HG03135 (cell line): ENCODE measurements at regions not wholly inside any gene's neighbourhood (a gene's known extent, or its start where the extent isn't known, plus 50 kb on each side); places are given as distances from the start of the nearest gene placed in this dataset.
"Not testable (repeated sequence)": the region's sequence is repeated elsewhere in the genome, so short reads cannot be mapped to it uniquely, and the experiment has no call there.

Experiments
- ATAC-seq: cut with Tn5 transposase; IDR thresholded peaks from one replicate; pipeline ENCODE4 v1.9.1; 2021; ENCODE audit warnings: mild to moderate bottlenecking, moderate library complexity; ENCODE audit not compliant: unreplicated experiment

DNA sequence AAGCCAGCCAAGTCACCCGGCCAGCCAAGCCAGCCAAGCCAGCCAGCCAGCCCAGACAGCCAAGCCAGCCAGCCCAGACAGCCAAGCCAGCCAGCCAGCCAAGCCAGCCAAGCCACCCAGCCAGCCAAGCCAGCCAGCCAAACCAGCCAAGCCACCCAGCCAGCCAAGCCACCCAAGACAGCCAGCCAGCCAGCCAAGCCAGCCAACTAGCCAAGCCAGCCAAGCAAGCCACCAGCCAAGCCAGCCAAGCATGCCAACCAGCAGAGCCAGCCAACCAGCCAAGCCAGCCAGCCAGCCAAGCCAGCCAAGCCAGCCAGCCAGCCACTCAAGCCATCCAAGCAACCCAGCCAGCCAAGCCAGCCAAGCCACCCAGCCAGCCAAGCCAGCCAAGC is 323.1 kb upstream of the PLGLB2 start:
- not testable (repeated sequence) for ATAC-seq

DNA sequence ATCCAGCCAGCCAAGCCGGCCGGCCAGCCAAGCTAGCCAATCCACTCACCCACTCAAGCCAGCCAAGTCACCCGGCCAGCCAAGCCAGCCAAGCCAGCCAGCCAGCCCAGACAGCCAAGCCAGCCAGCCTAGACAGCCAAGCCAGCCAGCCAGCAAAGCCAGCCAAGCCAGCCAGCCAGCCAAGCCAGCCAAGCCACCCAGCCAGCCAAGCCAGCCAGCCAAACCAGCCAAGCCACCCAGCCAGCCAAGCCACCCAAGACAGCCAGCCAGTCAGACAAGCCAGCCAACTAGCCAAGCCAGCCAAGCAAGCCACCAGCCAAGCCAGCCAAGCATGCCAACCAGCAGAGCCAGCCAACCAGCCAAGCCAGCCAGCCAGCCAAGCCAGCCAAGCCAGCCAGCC is 322.7 kb upstream of the PLGLB2 start:
- not testable (repeated sequence) for ATAC-seq

DNA sequence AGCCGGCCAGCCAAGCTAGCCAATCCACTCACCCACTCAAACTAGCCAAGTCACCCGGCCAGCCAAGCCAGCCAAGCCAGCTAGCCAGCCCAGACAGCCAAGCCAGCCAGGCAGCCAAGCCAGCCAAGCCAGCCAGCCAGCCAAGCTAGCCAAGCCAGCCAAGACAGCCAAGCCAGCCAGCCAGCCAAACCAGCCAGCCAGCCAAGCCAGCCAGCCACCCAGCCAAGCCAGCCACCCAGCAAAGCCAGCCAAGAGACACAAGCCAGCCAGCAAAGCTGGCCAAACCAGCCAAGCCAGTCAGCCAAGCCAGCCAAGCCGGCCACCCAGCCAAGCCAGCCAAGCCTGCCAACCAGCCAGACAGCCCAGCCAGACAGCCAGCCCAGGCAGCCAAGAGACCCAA is 322.2 kb upstream of the PLGLB2 start:
- ATAC-seq, result not testable (repeated sequence)

DNA sequence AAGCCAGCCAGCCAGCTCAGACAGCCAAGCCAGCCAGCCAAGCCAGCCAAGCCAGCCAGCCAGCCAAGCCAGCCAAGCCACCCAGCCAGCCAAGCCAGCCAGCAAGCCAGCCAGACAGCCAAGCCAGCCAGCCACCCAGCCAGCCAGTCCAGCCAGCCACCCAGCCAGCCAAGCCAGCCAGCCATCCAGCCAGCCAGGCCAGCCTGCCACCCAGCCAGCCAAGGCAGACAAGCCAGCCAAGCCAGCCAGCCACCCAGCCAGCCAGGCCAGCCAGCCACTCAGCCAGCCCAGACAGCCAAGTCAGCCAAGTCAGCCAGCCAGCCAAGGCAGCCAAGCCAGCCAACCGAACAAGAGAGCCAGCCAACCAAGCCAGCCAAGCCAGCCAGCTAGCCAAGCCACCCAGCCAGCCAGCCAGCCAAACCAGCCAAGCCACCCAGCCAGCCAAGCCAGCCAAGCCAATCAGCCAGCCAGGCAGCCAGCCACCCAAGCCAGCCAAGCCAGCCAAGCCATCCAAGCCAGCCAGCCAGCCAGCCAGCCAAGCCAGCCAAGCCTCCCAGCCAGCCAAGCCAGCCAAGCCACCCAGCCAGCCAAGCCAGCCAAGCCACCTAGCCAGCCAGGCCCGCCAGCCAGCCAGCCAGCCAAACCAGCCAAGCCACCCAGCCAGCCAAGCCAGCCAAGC is 319.3 kb upstream of the PLGLB2 start:
- ATAC-seq, result not testable (repeated sequence)

DNA sequence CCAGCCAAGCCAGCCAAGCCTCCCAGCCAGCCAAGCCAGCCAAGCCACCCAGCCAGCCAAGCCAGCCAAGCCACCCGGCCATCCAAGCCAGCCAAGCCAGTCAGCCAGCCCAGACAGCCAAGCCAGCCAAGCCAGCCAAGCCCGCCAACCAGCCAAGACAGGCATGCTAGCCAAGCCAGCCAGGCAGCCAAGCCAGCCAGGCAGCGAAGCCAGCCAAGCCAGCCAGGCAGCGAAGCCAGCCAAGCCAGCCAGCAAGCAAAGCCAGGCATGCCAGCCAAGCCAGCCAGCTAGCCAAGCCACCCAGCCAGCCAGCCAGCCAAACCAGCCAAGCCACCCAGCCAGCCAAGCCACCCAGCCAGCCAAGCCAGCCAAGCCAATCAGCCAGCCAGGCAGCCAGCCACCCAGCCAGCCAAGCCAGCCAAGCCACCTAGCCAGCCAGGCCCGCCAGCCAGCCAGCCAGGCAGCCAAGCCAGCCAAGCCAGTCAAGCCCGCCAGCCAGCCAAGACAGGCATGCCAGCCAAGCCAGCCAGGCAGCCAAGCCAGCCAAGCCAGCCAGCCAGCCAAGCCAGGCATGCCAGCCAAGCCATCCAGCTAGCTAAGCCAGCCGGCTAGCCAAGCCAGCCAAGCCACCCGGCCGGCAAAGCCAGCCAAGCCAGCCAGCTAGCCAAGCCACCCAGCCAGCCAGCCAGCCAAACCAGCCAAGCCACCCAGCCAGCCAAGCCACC is 318.5 kb upstream of the PLGLB2 start:
- not testable (repeated sequence) for ATAC-seq

DNA sequence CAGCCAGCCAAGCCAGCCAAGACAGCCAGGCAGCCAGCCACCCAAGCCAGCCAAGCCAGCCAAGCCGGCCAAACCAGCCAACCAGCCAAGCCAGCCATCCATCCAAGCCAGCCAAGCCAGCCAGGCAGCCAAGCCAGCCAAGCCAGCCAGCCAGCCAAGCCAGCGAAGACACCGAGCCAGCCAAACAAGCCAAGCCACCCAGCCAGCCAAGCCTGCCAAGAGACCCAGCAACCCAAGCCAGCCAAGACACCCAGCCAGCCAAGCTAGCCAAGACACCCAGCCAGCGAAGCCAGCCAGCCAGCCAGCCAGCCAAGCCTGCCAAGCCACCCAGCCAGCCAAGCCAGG is 318.0 kb upstream of the PLGLB2 start:
- ATAC-seq, result not testable (repeated sequence)

DNA sequence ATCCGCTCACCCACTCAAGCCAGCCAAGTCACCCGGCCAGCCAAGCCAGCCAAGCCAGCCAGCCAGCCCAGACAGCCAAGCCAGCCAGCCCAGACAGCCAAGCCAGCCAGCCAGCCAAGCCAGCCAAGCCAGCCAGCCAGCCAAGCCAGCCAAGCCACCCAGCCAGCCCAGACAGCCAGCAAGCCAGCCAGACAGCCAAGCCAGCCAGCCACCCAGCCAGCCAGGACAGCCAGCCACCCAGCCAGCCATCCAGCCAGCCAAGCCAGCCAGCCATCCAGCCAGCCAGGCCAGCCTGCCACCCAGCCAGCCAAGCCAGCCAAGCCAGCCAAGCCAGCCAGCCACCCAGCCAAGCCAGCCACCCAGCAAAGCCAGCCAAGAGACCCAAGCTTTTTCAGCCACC is 316.8 kb upstream of the PLGLB2 start:
- ATAC-seq, result not testable (repeated sequence)

DNA sequence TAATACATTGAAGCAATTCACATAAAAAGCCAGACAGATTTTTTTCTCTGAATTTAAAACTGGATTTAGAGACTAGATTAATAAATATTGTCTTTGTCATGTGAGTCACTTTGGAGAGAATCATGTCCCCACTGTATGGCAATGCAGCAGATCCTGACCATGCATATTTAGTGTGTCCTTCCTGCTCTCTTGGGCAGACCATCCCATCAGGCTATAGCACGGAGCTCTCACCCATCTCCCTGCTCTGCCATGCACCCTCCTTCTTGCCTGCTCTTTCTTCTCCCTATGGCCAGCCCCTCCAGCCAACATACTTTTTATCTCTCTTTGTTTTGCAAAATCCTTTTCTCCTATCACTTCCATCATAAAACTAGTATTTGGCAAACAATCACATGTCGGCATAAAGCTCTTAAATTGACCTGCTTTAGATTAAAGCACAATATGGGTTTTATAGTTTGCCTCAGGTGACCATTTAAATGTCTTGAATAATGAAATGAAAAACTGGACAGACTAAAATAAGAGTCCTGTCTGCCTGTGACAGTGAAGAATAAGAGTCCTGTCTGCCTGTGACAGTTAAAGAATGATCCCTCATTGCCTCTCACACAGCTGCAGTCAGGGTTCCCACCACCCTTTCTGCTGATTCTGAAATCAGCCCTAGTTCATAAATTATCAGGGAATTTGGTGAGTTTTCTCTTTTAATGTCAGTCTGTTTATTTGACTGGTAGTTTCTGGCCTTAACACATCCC is 315.0 kb upstream of the PLGLB2 start:
- ATAC-seq, result not testable (repeated sequence)

DNA sequence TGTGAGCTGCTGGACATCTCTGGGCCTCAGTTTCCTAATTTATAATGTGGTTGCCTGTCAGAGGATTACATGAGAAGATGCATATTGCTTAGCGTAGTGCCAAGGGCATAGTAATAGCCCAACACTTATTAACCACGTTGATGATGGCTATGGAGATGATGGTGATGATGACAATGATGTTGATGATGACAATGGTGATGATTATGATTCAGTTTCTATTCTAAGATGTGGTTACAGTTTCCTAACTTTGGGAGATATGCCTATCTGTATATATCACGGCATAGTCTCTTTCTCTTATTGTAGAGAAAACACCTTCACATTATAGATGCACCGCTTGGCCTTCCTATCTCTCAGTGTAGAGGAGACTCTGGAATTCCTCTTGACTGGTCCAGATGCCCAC is 311.9 kb upstream of the PLGLB2 start:
- ATAC-seq, result not testable (repeated sequence)

DNA sequence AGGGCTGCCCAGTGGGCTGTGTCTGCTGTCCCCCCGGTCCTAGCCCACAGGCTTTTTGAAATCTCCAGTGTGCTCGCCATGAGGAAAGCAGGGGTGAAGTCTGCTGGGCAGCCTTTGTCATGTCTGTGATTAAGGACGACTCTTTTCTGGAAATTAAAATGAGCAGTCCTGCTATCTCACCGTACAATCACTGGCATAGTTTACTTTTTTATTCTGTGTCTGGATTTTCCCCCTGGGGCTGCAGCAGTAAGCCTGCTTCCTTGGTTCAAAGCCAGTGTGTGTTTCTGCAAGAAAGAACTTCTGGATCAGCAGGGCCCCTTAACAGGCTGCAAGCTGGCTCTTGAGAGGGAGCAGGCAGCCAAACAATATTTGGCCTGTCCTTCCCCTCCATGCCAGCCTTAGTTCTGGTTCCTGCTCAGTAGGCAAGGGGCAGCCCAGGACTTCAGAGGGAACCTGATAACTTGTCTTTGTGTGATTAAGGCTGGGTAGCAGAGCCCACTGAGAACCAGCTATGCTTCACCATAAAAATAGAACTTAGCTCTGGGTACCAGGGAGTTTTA is 310.1 kb upstream of the PLGLB2 start:
- ATAC-seq, result not testable (repeated sequence)

DNA sequence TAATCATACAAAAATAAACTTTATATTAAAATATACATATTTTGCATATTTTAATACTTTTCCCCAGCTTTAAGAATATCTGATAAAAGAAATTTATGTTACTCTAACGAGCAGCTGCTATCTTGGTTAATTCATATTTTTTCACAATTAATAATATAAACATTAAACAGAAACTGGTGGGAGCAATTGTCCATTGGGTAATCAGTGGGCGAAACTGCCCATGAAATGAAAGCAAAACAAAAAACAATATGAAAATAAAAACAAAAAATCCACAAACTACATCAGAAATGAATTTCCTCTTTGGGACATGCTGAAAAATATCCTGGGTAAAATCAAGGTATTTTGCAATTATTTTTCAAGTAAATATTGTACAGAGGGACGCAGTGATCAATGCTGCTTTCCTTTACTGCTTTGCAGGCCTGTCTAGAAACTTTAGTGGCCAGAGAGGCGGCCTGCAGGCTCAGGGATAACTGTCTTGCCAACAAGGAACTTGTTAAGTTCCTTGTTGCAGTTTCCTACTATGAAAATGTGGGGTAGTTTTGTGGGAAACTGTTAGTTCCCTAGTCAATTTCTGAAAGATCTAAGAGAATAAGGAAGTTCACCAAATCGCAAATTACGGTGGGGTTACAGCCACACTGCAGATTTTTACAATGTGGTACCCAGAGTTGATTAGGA is 309.0 kb upstream of the PLGLB2 start:
- ATAC-seq, result not testable (repeated sequence)

DNA sequence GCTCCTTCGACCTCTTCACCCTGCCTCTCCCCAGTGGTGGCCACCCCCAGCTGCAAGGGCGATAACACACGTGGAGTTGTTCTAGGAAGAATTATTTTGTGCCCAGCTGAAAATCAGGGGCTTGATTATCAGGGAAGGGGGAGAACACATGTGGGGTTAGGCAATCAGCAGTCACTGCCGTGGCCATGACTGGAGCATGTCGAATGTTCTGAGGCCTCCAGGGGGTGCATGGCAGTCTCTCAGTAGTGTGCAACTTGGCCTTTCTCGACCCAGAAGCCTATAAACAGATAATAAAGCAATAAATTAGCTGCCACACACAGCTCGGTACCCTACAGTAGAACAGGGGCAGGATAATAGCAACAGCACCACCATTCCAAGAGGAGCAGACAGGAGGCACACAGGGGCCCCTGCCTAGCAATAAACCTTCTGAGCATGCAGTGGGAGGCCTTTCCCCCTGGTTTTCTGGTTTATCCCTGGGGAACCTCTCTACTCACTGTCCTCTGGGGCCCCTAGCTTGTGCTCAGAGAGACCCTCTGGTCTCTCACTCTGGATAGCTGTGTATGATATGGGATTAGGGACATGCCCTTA is 308.2 kb upstream of the PLGLB2 start:
- not testable (repeated sequence) for ATAC-seq

DNA sequence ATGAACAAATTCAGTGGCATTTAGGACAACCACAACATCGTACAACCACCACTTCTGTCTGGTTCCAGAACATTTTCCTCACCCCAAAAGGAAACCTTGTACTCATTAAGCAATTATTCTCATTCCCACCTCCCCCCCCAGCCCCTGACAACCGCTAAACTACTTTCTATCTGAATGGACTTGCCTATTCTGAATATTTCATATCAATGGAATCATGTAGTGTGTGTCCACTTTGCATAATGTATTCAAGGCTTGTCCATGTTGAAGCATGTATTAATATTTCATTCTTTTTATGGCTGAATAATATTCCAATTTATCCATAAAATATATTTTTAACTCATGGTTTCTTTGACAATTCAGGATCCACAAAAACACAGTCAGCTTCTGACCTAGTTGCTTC is 307.2 kb upstream of the PLGLB2 start:
- not testable (repeated sequence) for ATAC-seq

DNA sequence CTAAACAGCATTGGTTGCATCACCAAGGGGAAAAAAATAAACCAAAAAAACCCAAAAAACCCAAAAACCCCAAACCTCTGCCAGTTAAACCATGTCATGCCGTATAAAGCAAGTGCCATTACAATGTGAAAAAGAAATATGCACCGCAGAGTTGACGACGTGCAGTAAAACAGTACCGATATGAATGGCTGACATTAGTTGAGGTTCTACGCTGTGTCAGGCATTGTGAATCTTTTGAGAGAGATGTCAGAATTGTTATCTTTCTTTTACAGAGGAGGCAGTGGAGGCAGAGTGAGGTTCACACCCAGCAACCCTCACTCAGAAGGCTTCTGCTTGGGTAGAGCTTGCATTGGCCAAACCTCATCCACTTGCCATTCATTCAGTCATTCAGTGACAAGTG is 306.5 kb upstream of the PLGLB2 start:
- ATAC-seq, result not testable (repeated sequence)

DNA sequence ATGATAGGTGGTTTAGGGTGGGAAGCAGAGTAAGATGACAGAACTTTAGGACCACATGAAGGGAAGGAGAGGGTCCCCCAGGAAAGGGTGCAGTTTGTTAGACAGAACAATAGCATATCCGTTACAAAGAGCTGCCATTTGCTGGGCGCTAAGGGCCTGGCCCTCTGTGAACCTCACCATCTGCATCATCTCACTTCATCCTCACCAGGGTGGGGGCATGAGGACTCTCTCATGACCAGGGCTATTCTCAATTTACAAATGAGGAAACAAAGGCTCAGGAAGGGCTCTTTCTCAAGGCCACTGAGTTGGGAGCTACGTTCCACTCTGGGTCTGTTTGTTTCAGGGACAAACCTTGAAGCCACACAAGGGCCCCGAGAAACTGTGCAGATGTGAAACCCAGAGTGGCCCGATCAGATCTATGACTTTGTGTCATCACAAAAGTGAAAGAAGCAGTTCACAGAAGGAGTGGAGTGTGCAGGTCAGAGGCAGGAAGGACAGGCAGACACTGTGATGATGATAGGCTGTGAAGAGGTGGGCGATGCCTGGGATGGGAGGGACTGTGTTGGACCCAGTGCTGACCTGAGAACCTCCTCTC is 304.8 kb upstream of the PLGLB2 start:
- ATAC-seq, result peak; percentile 98

DNA sequence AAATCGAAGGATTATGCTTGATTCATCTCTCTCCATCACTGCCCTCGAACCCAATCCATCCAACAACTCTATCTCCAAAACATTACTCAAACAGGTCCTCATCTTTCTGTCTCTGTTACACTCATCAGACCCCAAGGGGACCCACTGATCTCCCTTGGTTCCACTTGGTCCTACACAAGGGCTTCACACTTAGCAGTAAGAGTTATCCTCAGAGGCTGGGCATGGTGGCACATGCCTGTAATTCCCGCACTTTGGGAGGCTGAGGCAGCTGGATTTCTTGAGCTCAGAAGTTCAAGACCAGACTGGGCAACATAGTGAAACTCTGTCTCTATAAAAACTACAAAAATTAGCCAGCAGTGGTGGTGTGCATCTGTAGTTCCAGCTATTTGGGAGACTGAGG is 302.9 kb upstream of the PLGLB2 start:
- ATAC-seq, result not testable (repeated sequence)

DNA sequence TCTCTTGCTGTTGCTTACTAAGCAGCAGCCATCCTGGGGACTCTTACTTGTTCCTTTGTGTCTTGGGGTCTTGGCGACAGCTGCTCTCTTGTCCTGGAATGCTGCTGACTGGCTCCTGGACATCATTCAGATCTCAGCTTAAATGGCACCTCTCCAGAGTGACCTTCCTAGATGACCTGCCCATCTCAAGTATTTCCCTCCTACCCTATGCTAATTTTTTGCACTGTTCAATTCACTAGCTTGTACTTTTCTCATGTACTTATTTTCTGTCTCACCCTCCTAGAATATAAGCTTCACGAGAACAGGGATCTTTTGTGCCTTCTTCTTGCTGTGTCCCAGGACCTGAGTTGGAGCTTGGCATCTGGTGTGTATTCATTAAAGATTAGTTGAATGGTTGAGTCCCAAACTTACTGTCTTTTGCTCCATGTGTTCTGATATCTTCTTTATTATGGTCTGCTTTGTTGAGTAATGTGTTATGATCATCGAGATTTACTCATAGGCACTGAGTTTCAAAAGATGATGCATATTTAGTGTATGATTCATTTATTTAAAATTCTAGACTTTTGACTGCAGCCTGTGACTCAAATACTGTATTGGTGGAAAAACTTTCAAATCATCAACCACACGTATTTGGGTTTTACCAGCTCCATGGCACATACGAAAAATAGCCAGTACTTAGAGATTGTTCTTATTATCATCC is 302.1 kb upstream of the PLGLB2 start:
- not testable (repeated sequence) for ATAC-seq

DNA sequence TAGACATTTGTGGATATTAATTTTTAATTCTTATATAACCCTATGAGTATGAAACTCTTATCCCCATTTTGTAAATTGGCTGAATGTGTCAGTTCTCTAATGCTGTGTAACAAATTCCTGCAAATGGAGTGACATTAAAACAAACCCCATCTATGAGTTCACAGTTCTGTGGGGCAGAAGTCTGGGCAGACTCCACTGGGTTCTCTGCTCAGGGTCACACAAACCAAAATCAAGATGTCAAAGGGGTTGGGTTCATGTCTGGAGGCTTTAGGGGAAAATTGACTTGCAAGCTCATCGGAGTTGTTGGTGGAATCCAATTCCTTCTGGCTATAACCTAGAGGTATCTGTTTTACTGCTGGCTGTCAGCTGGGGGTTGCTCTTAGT is 301.6 kb upstream of the PLGLB2 start:
- not testable (repeated sequence) for ATAC-seq

DNA sequence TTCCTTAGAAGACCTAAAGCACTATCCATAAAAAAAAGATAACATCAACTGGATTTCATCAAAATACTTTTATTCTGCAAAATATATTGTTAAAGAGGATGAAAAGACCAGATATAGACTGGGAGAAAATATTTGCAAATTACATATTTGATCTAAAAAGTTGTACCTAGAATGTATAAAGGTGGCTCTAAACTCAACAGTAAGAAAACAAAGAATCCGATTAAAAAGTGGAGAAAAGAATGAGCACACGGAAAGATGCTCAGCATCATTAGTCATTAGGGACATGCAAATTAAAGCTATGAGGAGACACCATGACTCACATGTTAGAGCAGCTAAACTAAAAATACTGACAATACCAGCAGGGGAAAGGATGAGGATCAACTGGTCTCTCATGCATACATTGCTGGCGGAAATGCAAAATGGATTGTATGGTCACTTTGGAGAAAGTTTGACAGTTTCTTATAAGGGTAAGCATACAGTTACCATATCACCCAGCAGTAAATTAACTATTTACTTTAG is 298.4 kb upstream of the PLGLB2 start:
- ATAC-seq, result not testable (repeated sequence)
